Uterus (tissue), 2 donors: ENCODE measurements at regions not wholly inside any gene's neighbourhood (a gene's known extent, or its start where the extent isn't known, plus 50 kb on each side); places are given as distances from the start of the nearest gene placed in this dataset.

Source experiments
- CTCF ChIP-seq, 4 experiments: fragments of 200-600 bp in 2 of 4; fragments of 450-650 bp in 2 of 4; sonication (generic) in 2 of 4; IDR thresholded peaks; one replicate each; pipeline ENCODE4 v1.5.1; 2016 to 2019; ENCODE audit warnings: antibody characterized with exemption in 4 of 4, mild to moderate bottlenecking in 2 of 4, moderate library complexity in 1 of 4
- POLR2A ChIP-seq, 2 donors: fragments of 450-650 bp; IDR thresholded peaks; one replicate each; pipeline ENCODE4 v1.6.1; 2016; ENCODE audit warnings: antibody characterized with exemption in 2 of 2, mild to moderate bottlenecking in 1 of 2, moderate library complexity in 1 of 2

GRCh38 chr13:72444999-72445398, 282.4 kb downstream of the MZT1 start:
- TF ChIP-seq CTCF (IDR thresholded peaks at IDR 0.05): no peak
- TF ChIP-seq POLR2A (IDR thresholded peaks at IDR 0.05): no peak
